Memory B cell (primary cell): ENCODE measurements at regions not wholly inside any gene's neighbourhood (a gene's known extent, or its start where the extent isn't known, plus 50 kb on each side); places are given as distances from the start of the nearest gene placed in this dataset.
"Not testable (repeated sequence)": the region's sequence is repeated elsewhere in the genome, so short reads cannot be mapped to it uniquely, and the experiment has no call there.

Source experiments
- ATAC-seq: fragments of 150-1000 bp; cut with Tn5 transposase; 2 replicates; pipeline ENCODE4 v1.10.0; 2021; ENCODE audit warnings: low read depth, mild to moderate bottlenecking, moderate library complexity
- DNase-seq, 2 donors: peaks; one replicate each; pipeline ENCODE4 v3.0.0; 2022; ENCODE audit warnings: low spot score in 2 of 2
- H3K27ac Mint-ChIP-seq: one replicate; pipeline ENCODE4 v1.8.0; 2022; ENCODE audit warnings: mild to moderate bottlenecking, moderate library complexity, mixed read lengths
- H3K27me3 Mint-ChIP-seq: one replicate; pipeline ENCODE4 v1.8.0; 2022; ENCODE audit warnings: mixed read lengths
- H3K36me3 Mint-ChIP-seq: one replicate; pipeline ENCODE4 v1.8.0; 2022; ENCODE audit warnings: mild to moderate bottlenecking, mixed read lengths
- H3K4me1 Mint-ChIP-seq: one replicate; pipeline ENCODE4 v1.8.0; 2022; ENCODE audit warnings: mixed read lengths
- H3K4me3 Mint-ChIP-seq: one replicate; pipeline ENCODE4 v1.8.0; 2022; ENCODE audit warnings: mild to moderate bottlenecking, moderate library complexity, mixed read lengths
- H3K9me3 Mint-ChIP-seq: one replicate; pipeline ENCODE4 v1.8.0; 2022; ENCODE audit warnings: mixed read lengths

GRCh38 chr1:243074224-243074623 is 180.9 kb downstream of the CEP170 start:
- not testable (repeated sequence) for H3K27me3 Mint-ChIP-seq, H3K4me1 Mint-ChIP-seq, H3K36me3 Mint-ChIP-seq, DNase-seq, ATAC-seq, H3K9me3 Mint-ChIP-seq, H3K27ac Mint-ChIP-seq, H3K4me3 Mint-ChIP-seq

DNA sequence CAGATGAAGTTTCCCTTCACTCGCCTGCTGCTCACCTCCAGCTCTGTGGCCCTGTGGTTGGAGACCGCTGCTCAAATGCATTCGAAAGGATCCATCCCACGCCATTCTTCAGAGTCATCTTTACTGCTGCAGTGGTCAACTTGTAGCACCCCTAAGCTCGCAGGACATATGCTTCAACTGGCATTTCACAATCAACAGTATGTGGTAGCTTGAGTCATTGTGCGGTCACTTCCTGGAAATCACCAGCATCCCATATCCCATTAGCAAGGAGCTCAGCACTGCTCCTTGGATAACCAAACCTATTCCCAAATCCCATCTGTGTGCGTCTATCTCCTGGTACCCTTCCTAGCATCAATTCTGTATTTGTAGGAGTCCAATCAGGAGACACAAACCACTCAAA is 188.0 kb downstream of the CEP170 start:
- DNase-seq, H3K36me3 Mint-ChIP-seq, H3K9me3 Mint-ChIP-seq, H3K27me3 Mint-ChIP-seq, H3K27ac Mint-ChIP-seq, ATAC-seq, H3K4me1 Mint-ChIP-seq, H3K4me3 Mint-ChIP-seq: not testable (repeated sequence)

- H3K27me3 Mint-ChIP-seq, H3K4me3 Mint-ChIP-seq, H3K4me1 Mint-ChIP-seq, ATAC-seq, DNase-seq, H3K9me3 Mint-ChIP-seq, H3K27ac Mint-ChIP-seq, H3K36me3 Mint-ChIP-seq: not testable (repeated sequence)
Observed at GRCh38 chr1:243061965-243062364, 193.1 kb downstream of the CEP170 start.

DNA sequence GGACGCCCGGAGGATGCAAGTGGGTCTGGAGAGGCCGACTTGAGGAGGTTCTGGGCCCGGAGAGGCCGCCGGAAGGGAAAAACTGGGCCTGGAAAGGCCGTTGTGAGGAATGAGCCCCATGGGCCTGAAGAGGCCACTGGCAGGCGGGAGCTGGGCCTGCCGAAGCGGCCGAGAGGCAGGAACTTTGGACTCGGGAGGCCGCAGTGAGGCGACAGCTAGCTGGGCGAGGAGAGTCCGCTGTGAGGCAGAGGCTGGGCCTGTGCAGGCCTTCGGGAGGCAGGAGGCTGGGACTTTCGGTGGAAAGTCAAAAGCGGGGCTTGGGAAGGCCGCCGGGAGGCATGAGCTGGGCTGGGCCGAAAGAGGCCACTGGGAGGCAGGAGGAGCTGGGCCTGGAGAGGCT is 199.6 kb downstream of the CEP170 start:
- not testable (repeated sequence) for H3K36me3 Mint-ChIP-seq, H3K27ac Mint-ChIP-seq, DNase-seq, H3K4me3 Mint-ChIP-seq, ATAC-seq, H3K9me3 Mint-ChIP-seq, H3K4me1 Mint-ChIP-seq, H3K27me3 Mint-ChIP-seq

- not testable (repeated sequence) for H3K4me3 Mint-ChIP-seq, ATAC-seq, H3K36me3 Mint-ChIP-seq, H3K4me1 Mint-ChIP-seq, H3K9me3 Mint-ChIP-seq, H3K27me3 Mint-ChIP-seq, DNase-seq, H3K27ac Mint-ChIP-seq
Observed at GRCh38 chr1:243055091-243055490, 200.0 kb downstream of the CEP170 start.

- not testable (repeated sequence) for DNase-seq, H3K4me3 Mint-ChIP-seq, H3K27ac Mint-ChIP-seq, H3K9me3 Mint-ChIP-seq, ATAC-seq, H3K27me3 Mint-ChIP-seq, H3K4me1 Mint-ChIP-seq, H3K36me3 Mint-ChIP-seq
Observed at GRCh38 chr1:243054681-243055080, 200.4 kb downstream of the CEP170 start.

DNA sequence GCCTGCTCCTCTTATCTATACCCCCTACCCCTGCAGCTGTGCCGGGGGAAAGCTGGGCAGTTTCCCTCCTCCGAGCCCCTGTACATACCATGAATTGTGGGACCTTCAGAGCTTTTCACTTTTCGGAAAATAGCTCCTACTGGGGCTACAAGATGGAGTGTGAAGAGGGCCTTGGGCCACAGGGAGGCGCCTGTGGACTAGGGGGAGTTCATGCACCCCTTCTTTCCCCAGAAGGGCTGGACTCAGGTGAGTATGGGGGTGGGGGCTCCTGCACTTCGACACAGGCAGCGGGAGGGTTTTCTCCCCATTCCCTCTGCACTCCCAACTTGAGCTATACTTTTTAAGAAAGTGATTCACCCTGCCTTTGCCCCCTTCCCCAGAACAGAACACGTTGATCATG is 202.0 kb downstream of the CEP170 start:
- not testable (repeated sequence) for H3K27ac Mint-ChIP-seq, H3K4me3 Mint-ChIP-seq, DNase-seq, H3K4me1 Mint-ChIP-seq, ATAC-seq, H3K9me3 Mint-ChIP-seq, H3K36me3 Mint-ChIP-seq, H3K27me3 Mint-ChIP-seq

DNA sequence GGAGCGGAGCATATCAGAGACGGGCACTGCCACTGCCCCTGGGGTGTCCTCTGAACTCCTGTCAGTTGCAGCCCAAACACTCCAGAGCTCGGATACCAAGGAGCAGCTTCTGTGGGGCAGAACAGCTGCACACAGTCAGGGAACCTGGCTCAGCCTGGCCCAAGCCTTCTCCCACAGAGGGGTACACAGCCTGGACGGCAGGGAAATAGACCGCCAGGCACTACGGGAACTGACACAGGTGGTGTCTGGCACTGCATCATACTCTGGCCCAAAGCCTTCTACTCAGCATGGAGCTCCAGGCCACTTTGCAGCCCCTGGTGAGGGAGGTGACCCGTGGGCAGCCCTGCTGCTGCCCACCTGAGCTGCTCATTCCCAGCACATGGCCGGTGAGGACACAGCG is 204.5 kb downstream of the CEP170 start:
- not testable (repeated sequence) for ATAC-seq, H3K27me3 Mint-ChIP-seq, H3K27ac Mint-ChIP-seq, H3K4me1 Mint-ChIP-seq, H3K36me3 Mint-ChIP-seq, DNase-seq, H3K9me3 Mint-ChIP-seq, H3K4me3 Mint-ChIP-seq

GRCh38 chr1:243049716-243050115 is 205.4 kb downstream of the CEP170 start:
- not testable (repeated sequence) for ATAC-seq, H3K4me1 Mint-ChIP-seq, DNase-seq, H3K9me3 Mint-ChIP-seq, H3K27me3 Mint-ChIP-seq, H3K4me3 Mint-ChIP-seq, H3K36me3 Mint-ChIP-seq, H3K27ac Mint-ChIP-seq

DNA sequence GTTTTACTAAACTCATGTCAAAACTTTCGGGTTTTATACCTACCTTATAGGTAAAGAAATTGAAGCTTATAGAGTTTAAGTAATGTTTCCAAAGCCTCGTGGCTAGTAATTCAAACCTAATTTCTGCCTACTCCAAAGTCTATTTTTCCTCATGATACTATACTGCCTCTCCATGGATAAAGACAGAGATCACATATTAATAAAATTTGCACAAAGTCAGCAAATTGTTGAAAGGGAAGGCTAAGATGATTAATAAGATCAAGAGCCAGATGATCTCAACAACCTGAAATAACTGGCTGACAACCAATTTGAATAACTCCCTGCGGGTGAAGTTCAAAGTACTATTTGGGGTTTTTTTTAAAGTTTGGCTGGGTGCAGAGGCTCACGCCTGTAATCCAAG is 233.7 kb downstream of the CEP170 start:
- not testable (repeated sequence) for H3K4me1 Mint-ChIP-seq, ATAC-seq, H3K9me3 Mint-ChIP-seq, H3K4me3 Mint-ChIP-seq, H3K27me3 Mint-ChIP-seq, H3K36me3 Mint-ChIP-seq, H3K27ac Mint-ChIP-seq, DNase-seq

GRCh38 chr1:243019030-243019635 is 235.9 kb downstream of the CEP170 start:
- not testable (repeated sequence) for H3K27ac Mint-ChIP-seq, H3K36me3 Mint-ChIP-seq, H3K4me3 Mint-ChIP-seq, H3K4me1 Mint-ChIP-seq, H3K9me3 Mint-ChIP-seq, ATAC-seq, H3K27me3 Mint-ChIP-seq
- DNase-seq = peak in 1 of 2 donors; percentile 12

GRCh38 chr1:243010719-243011118 is 244.4 kb downstream of the CEP170 start:
- not testable (repeated sequence) for H3K4me1 Mint-ChIP-seq, H3K4me3 Mint-ChIP-seq, H3K27ac Mint-ChIP-seq, H3K27me3 Mint-ChIP-seq, ATAC-seq, H3K9me3 Mint-ChIP-seq, H3K36me3 Mint-ChIP-seq, DNase-seq

- not testable (repeated sequence) for H3K27me3 Mint-ChIP-seq, H3K36me3 Mint-ChIP-seq, DNase-seq, ATAC-seq, H3K9me3 Mint-ChIP-seq, H3K4me3 Mint-ChIP-seq, H3K27ac Mint-ChIP-seq, H3K4me1 Mint-ChIP-seq
Observed at GRCh38 chr1:243001003-243001402, 254.1 kb downstream of the CEP170 start.

DNA sequence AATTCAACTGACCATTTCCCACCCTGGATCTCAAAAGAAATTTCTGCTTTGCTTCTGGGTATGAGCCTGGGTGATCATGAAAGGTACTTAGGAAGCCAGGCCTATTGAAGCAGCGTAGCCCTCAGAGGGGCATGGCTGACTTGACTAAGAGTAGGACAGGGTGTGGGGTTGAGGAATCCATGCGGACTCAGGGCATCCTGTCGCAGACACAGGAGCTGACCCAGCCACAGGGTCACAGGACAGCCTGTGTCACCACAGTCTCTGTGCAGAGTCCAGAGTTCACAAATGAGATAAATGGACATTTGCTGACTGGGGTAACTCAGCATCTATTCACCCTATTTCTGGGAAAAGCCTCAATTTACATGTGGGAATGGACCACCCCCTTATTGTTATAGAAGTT is 262.3 kb downstream of the CEP170 start:
- H3K27me3 Mint-ChIP-seq, H3K9me3 Mint-ChIP-seq, H3K36me3 Mint-ChIP-seq, H3K4me3 Mint-ChIP-seq, H3K27ac Mint-ChIP-seq, ATAC-seq, H3K4me1 Mint-ChIP-seq, DNase-seq: not testable (repeated sequence)

GRCh38 chr1:242985096-242985495 is 270.0 kb downstream of the CEP170 start:
- H3K4me1 Mint-ChIP-seq, H3K9me3 Mint-ChIP-seq, H3K27me3 Mint-ChIP-seq, H3K36me3 Mint-ChIP-seq, ATAC-seq, H3K27ac Mint-ChIP-seq, DNase-seq, H3K4me3 Mint-ChIP-seq: not testable (repeated sequence)
